Loucy (cell line): ENCODE measurements at regions not wholly inside any gene's neighbourhood (a gene's known extent, or its start where the extent isn't known, plus 50 kb on each side); places are given as distances from the start of the nearest gene placed in this dataset.

Experiments
- H2AFZ ChIP-seq: fragments of 200-600 bp; sonication (generic); 2 replicates; pipeline ENCODE4 v1.6.0; 2016; ENCODE audit warnings: antibody characterized with exemption, mild to moderate bottlenecking, low read length, moderate library complexity
- H3F3A ChIP-seq: fragments of 200-600 bp; 2 replicates; pipeline ENCODE4 v1.6.0; 2016; ENCODE audit warnings: antibody characterized with exemption, low read depth, mild to moderate bottlenecking
- H3K27me3 ChIP-seq: fragments of 200-600 bp; sonication (generic); 2 replicates; pipeline ENCODE4 v1.6.1; 2014; ENCODE audit warnings: low read length, mild to moderate bottlenecking; ENCODE audit not compliant: insufficient read depth, poor library complexity, severe bottlenecking
- H3K36me3 ChIP-seq: fragments of 200-600 bp; sonication (generic); 2 replicates; pipeline ENCODE4 v1.6.1; 2016; ENCODE audit warnings: low read length; ENCODE audit not compliant: insufficient read depth
- H3K4me1 ChIP-seq: fragments of 200-600 bp; sonication (generic); 2 replicates; pipeline ENCODE4 v1.5.1; 2014; ENCODE audit warnings: low read length, mild to moderate bottlenecking; ENCODE audit not compliant: insufficient read depth, poor library complexity, severe bottlenecking
- H3K4me2 ChIP-seq: fragments of 200-600 bp; sonication (generic); 2 replicates; pipeline ENCODE4 v1.6.0; 2014; ENCODE audit warnings: antibody characterized with exemption, low read length, low read depth, mild to moderate bottlenecking; ENCODE audit not compliant: poor library complexity, severe bottlenecking
- H3K4me3 ChIP-seq: fragments of 200-600 bp; sonication (generic); 2 replicates; pipeline ENCODE4 v1.5.1; 2014; ENCODE audit warnings: low read length, mild to moderate bottlenecking, mixed read lengths; ENCODE audit not compliant: poor library complexity, severe bottlenecking
- H3K79me2 ChIP-seq: fragments of 200-600 bp; sonication (generic); 2 replicates; pipeline ENCODE4 v1.6.1; 2014; ENCODE audit warnings: low read length; ENCODE audit not compliant: insufficient read depth
- H3K9ac ChIP-seq: fragments of 200-600 bp; sonication (generic); 2 replicates; pipeline ENCODE4 v1.6.0; 2014; ENCODE audit warnings: mild to moderate bottlenecking, low read depth, low read length, moderate library complexity; ENCODE audit not compliant: poor library complexity, severe bottlenecking
- H3K9me2 ChIP-seq: fragments of 200-600 bp; sonication (generic); replicated peaks from 2 replicates; pipeline ENCODE4 v1.6.1; 2016; ENCODE audit warnings: low read depth, low read length, mixed read lengths
- H3K9me3 ChIP-seq: fragments of 200-600 bp; sonication (generic); 2 replicates; pipeline ENCODE4 v1.6.1; 2014; ENCODE audit warnings: mild to moderate bottlenecking, antibody characterized with exemption, low read length, low read depth; ENCODE audit not compliant: insufficient read depth
- H4K20me1 ChIP-seq: fragments of 200-600 bp; sonication (generic); 2 replicates; pipeline ENCODE4 v1.6.0; 2014; ENCODE audit warnings: antibody characterized with exemption, low read length, mild to moderate bottlenecking; ENCODE audit not compliant: insufficient read depth, poor library complexity, severe bottlenecking
- EZH2phosphoT487 ChIP-seq: fragments of 200-600 bp; IDR thresholded peaks from 2 replicates; pipeline ENCODE4 v1.6.1; 2018; ENCODE audit warnings: antibody characterized with exemption, mild to moderate bottlenecking, moderate library complexity, borderline replicate concordance
- TF ChIP-seq, protein P1 (sequence below): fragments of 200-600 bp; sonication (generic); conservative IDR thresholded peaks from 2 replicates; pipeline ENCODE4 v1.5.1; 2014; ENCODE audit warnings: mild to moderate bottlenecking, antibody characterized with exemption, low read length

DNA sequence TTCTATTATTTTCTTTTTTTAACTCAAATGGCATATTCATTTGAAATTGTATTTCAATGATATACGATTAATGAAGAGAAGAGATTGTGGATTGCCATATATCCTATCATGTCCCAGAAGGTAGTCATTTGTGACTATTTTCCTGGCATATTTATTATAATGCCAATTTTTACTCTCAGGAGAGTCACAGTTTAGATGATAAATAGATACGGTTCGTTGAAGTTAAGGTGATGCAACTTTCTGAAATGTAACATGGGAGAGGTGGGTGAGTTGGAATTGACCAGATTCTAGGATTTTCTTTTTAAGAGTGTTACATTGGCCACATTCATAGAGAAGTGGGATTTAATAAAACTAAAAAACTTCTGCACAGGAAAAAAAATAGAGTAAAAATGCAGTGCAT is 1138.5 kb downstream of the NCAM2 start:
- TF ChIP-seq, protein P1, sequence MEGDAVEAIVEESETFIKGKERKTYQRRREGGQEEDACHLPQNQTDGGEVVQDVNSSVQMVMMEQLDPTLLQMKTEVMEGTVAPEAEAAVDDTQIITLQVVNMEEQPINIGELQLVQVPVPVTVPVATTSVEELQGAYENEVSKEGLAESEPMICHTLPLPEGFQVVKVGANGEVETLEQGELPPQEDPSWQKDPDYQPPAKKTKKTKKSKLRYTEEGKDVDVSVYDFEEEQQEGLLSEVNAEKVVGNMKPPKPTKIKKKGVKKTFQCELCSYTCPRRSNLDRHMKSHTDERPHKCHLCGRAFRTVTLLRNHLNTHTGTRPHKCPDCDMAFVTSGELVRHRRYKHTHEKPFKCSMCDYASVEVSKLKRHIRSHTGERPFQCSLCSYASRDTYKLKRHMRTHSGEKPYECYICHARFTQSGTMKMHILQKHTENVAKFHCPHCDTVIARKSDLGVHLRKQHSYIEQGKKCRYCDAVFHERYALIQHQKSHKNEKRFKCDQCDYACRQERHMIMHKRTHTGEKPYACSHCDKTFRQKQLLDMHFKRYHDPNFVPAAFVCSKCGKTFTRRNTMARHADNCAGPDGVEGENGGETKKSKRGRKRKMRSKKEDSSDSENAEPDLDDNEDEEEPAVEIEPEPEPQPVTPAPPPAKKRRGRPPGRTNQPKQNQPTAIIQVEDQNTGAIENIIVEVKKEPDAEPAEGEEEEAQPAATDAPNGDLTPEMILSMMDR = no peak
- no peak for TF ChIP-seq EZH2phosphoT487
- no peaks in the 10 kb centered on the region for H3K4me1 ChIP-seq
- H3K27me3 ChIP-seq = no peaks in the 10 kb centered on the region

DNA sequence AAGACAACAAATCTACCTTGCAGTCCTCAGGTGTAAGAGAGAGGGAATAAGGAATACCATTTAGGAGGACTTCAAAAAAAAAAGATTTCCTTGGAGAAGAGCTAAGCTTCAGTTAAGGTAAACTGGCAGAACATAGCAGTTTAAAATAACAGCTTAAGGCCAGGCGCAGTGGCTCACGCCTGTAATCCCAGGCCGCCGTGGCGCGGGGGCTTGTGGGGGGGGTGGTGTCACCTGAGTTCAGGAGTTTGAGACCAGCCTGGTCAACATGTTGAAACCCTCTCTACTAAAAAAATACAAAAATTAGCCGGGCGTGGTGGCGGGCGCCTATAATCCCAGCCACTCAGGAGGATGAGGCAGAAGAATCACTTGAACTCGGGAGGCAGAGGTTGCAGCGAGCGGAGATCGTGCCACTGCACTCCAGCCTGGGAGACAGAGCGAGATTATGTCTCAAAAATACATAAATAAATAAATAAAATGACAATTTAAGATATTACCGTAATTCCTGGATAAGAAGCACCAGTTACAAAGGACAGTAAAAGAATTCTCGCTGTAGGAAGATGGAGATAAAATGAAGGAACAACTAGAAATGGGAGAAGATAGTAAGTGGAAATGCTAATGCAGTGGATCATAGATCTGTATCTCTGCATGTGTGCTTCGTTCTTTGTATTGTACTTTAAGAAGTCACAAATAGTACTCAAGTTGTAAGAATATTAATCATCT is 1140.2 kb downstream of the NCAM2 start:
- H2AFZ ChIP-seq = no peak overlapping the region
- no peaks in the 10 kb centered on the region for H3K9me2 ChIP-seq
- H3K79me2 ChIP-seq = no peaks in the 10 kb centered on the region
- no peaks in the 10 kb centered on the region for H3F3A ChIP-seq
- no peaks in the 10 kb centered on the region for H3K4me1 ChIP-seq
- no peaks in the 10 kb centered on the region for H4K20me1 ChIP-seq
- H3K4me3 ChIP-seq = no peak overlapping the region
- no peaks in the 10 kb centered on the region for H3K27me3 ChIP-seq
- no peak overlapping the region for H3K4me2 ChIP-seq
- TF ChIP-seq, protein P1 = no peak
- no peak for TF ChIP-seq EZH2phosphoT487
- no peaks in the 10 kb centered on the region for H3K36me3 ChIP-seq
- H3K9me3 ChIP-seq = no peaks in the 10 kb centered on the region
- H3K9ac ChIP-seq = no peak overlapping the region

More for the DNA sequence above, 1138.5 kb downstream of the NCAM2 start:
- Histone ChIP-seq H3K4me3 (no peak overlapping the region), H3K9me3 (no peaks in the 10 kb centered on the region), H3K4me2 (no peak overlapping the region), H3F3A (no peaks in the 10 kb centered on the region), H3K36me3 (no peaks in the 10 kb centered on the region), H3K79me2 (no peaks in the 10 kb centered on the region), H3K9ac (no peak overlapping the region), H3K9me2 (no peaks in the 10 kb centered on the region), H4K20me1 (no peaks in the 10 kb centered on the region), H2AFZ (no peak overlapping the region)

DNA sequence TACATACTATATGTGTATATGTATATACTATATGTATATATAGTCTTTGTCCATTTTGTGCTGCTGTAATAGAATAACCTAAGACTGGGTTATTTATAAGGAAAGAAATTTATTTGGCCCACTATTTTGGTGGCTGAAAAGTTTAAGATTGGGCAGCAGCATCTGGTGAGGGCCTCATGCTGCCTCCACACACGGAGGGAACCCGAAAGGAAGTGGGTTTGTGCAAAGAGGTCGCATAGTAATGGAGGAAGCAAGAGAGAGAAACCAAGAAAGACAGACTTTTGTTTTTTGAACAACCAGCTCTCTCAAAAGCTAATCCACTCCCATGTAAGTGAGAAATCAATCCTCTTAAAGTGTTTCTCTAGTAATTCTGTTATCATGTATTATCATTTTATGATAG is 1147.3 kb downstream of the NCAM2 start:
- Histone ChIP-seq H3K9me3 (peaks cover 2% of the 10 kb centered on the region; the same call in 1 of the 2 replicates), H2AFZ (no peak overlapping the region), H3K9ac (no peak overlapping the region), H3K4me2 (no peak overlapping the region), H3K4me1 (no peaks in the 10 kb centered on the region), H3K4me3 (no peak overlapping the region), H3K9me2 (no peaks in the 10 kb centered on the region), H3K27me3 (no peaks in the 10 kb centered on the region), H3K36me3 (no peaks in the 10 kb centered on the region), H4K20me1 (no peaks in the 10 kb centered on the region), H3F3A (no peaks in the 10 kb centered on the region), H3K79me2 (no peaks in the 10 kb centered on the region)
- TF ChIP-seq, protein P1 = no peak
- TF ChIP-seq EZH2phosphoT487 = no peak
